ENCODE measurements at regions not wholly inside any gene's neighbourhood (a gene's known extent, or its start where the extent isn't known, plus 50 kb on each side); places are given as distances from the start of the nearest gene placed in this dataset.

GRCh38 chr9:118446943-118447639 lies 742.9 kb downstream of the TLR4 start (continued):
- TF ChIP-seq GABPB1 (CRISPR knock-in tag; IDR thresholded peaks at IDR 0.05): no peak

GRCh38 chr9:118449554-118449953 lies 745.4 kb downstream of the TLR4 start:
- TF ChIP-seq CREB1 (CRISPR knock-in tag; IDR thresholded peaks at IDR 0.05) (no peak), FOXP1 (CRISPR knock-in tag; IDR thresholded peaks at IDR 0.05; ENCODE audit: borderline replicate concordance) (no peak), NFATC4 (CRISPR knock-in tag; IDR thresholded peaks at IDR 0.05) (no peak), GRHL2 (CRISPR knock-in tag; IDR thresholded peaks at IDR 0.05; ENCODE audit: insufficient replicate concordance, severe bottlenecking) (no peak)
- TF ChIP-seq, protein P1, sequence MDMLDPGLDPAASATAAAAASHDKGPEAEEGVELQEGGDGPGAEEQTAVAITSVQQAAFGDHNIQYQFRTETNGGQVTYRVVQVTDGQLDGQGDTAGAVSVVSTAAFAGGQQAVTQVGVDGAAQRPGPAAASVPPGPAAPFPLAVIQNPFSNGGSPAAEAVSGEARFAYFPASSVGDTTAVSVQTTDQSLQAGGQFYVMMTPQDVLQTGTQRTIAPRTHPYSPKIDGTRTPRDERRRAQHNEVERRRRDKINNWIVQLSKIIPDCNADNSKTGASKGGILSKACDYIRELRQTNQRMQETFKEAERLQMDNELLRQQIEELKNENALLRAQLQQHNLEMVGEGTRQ (CRISPR knock-in tag; IDR thresholded peaks at IDR 0.05): no peak
- Mint-ChIP-seq H3K27me3 (ENCODE audit: low read depth) (no peaks in the 10 kb centered on the region), H3K9me3 (no peaks in the 10 kb centered on the region), H3K27ac (no peak overlapping the region), H3K4me1 (peaks cover 17% of the 10 kb centered on the region), H3K36me3 (no peaks in the 10 kb centered on the region), H3K4me3 (no peak overlapping the region)
- DNase-seq (ENCODE audit: low spot score) (no peak), ATAC-seq (no peak)
- ChIA-PET POLR2A (no interaction called here), CTCF (no interaction called here)

DNA sequence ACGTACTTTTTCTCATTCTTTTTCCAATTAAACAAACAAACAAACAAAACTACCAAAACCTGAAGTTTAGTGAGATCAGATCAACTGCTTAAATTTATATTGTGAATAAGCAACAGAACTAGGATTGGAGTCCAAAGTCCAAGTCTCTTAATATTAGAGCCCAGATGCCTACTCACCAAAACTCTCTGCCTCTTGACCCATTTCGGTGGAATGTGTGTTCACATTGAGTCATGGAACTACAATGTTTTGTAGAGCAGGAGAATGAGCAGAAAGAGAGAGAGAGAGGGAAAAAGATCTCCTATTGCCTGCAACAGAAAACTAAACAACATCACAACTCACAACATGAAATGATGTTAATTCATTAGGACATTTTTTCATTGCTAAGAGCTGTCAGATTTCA lies 751.1 kb downstream of the TLR4 start:
- Mint-ChIP-seq H3K4me3 (no peak overlapping the region), H3K27ac (no peak overlapping the region), H3K27me3 (ENCODE audit: low read depth) (no peaks in the 10 kb centered on the region), H3K4me1 (peaks cover 28% of the 10 kb centered on the region), H3K9me3 (no peaks in the 10 kb centered on the region), H3K36me3 (no peaks in the 10 kb centered on the region)
- CTCF ChIA-PET: no interaction called here
- TF ChIP-seq TEAD4 (CRISPR knock-in tag; IDR thresholded peaks at IDR 0.05) (no peak), NR2C2 (CRISPR knock-in tag; IDR thresholded peaks at IDR 0.05) (no peak), ATF1 (CRISPR knock-in tag; IDR thresholded peaks at IDR 0.05) (no peak), EMX1 (CRISPR knock-in tag; IDR thresholded peaks at IDR 0.05) (no peak), ZNF416 (CRISPR knock-in tag; IDR thresholded peaks at IDR 0.05) (no peak), ATF3 (CRISPR knock-in tag; conservative IDR thresholded peaks at IDR 0.05) (no peak), KAT7 (CRISPR knock-in tag; IDR thresholded peaks at IDR 0.05; ENCODE audit: borderline replicate concordance) (no peak), ATF2 (CRISPR knock-in tag; IDR thresholded peaks at IDR 0.05; ENCODE audit: borderline replicate concordance, low read depth) (no peak), TEAD1 (CRISPR knock-in tag; IDR thresholded peaks at IDR 0.05) (no peak)
- ATAC-seq (no peak), DNase-seq (ENCODE audit: low spot score) (no peak)
- POLR2A ChIA-PET: no interaction called here

- TF ChIP-seq MLX (CRISPR knock-in tag; IDR thresholded peaks at IDR 0.05) (no peak), TEAD1 (CRISPR knock-in tag; IDR thresholded peaks at IDR 0.05) (no peak), NR1H2 (CRISPR knock-in tag; IDR thresholded peaks at IDR 0.05) (no peak)
- POLR2A ChIA-PET: no interaction called here
- ATAC-seq (no peak), DNase-seq (ENCODE audit: low spot score) (no peak)
- Mint-ChIP-seq H3K4me3 (no peak overlapping the region), H3K9me3 (no peaks in the 10 kb centered on the region), H3K4me1 (peaks cover 24% of the 10 kb centered on the region), H3K27me3 (ENCODE audit: low read depth) (no peaks in the 10 kb centered on the region), H3K27ac (no peak overlapping the region), H3K36me3 (no peaks in the 10 kb centered on the region)
- CTCF ChIA-PET: no interaction called here
Observed at GRCh38 chr9:118455788-118456187, 751.6 kb downstream of the TLR4 start.

Measured in WTC11 (cell line).